ENCODE measurements at regions not wholly inside any gene's neighbourhood (a gene's known extent, or its start where the extent isn't known, plus 50 kb on each side); places are given as distances from the start of the nearest gene placed in this dataset.

DNA sequence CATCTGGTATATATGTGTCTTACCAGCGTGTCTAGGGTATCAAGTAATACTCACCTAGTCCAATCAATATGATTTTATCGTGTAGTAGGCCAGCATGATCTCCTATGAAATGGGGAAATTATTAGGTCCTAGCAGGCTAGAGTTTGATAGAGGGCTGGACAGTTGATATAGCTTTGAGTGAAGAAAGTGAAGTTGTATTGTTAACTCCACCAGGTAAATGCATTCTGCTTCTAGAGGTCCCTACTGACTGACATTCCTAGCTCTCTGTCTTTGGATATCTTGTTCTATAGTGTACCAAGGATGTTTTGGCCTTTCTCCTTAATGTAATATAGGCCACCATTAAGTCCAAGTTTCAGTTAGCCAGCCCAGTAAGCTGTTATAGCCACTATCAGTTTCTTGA lies 97.4 kb downstream of the EBNA1BP2 start:
- TF ChIP-seq, protein P1, sequence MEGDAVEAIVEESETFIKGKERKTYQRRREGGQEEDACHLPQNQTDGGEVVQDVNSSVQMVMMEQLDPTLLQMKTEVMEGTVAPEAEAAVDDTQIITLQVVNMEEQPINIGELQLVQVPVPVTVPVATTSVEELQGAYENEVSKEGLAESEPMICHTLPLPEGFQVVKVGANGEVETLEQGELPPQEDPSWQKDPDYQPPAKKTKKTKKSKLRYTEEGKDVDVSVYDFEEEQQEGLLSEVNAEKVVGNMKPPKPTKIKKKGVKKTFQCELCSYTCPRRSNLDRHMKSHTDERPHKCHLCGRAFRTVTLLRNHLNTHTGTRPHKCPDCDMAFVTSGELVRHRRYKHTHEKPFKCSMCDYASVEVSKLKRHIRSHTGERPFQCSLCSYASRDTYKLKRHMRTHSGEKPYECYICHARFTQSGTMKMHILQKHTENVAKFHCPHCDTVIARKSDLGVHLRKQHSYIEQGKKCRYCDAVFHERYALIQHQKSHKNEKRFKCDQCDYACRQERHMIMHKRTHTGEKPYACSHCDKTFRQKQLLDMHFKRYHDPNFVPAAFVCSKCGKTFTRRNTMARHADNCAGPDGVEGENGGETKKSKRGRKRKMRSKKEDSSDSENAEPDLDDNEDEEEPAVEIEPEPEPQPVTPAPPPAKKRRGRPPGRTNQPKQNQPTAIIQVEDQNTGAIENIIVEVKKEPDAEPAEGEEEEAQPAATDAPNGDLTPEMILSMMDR (IDR thresholded peaks at IDR 0.05) = no peak
- TF ChIP-seq POLR2A (IDR thresholded peaks at IDR 0.05) = no peak

Measured in vagina (tissue), 2 donors.